ENCODE measurements at regions not wholly inside any gene's neighbourhood (a gene's known extent, or its start where the extent isn't known, plus 50 kb on each side); places are given as distances from the start of the nearest gene placed in this dataset.
A peak's percentile ranks its signal among the peaks of the same experiment; 100 is the strongest.
"Not testable (repeated sequence)": the region's sequence is repeated elsewhere in the genome, so short reads cannot be mapped to it uniquely, and the experiment has no call there.

DNA sequence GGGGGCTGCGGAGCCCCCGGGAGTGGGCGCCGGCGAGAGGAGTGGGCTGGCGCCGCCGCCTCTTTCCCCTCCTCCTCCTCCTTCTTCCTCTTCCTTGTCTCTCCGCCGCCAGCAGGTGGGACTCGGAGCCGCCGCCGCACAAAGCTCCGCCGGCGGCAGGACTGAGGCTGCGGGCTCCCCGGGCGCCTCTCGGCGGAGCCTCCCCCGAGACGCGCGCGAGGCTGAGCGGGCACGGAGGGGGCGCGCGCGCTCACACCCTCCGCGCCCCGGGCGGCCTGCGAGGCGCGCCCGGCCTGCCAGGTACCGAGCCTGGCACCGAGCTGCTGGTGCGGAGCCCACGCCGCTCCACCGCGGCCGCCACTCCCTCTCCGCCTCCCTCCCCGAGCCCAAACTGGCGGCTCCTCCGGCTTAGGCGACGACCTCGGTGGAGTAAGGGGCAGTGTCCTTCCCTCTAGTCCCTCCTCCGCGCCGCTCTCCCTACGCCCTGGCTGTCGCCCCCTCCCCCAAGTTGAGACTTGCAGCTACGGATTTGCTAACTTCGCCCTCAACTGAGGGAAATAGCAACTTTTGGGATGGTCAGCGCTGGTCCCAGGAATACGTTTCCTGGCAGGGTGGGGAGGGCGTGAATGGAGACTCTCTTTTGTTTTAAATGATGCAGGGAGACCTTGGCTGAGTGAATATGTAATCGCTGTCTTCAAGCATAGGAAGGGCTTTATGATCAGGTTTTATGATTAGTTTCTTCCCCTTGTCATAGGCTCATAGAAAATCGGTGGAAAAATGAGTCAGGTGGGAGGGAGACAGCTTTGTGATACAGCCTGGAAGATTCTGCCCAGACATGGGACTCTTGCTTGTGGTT, 199.5 kb upstream of the CAND1 start:
- 3% methylated on average over 44 of the region's 68 CpGs; no CpG with 5 or more reads in 1 of the 2 donors for WGBS, 2 donors (ENCODE audit: low coverage in 1 of 2)
- Histone ChIP-seq H3K4me1 (peaks cover 0 to 23% (median 3%) of the 10 kb centered on the region in 4 donors), H3K36me3 (no peaks in the 10 kb centered on the region), H3K27me3 (peaks cover 25% of the 10 kb centered on the region), H3K4me3 (peak overlapping the region; percentile 57 to 92 (median 84)), H3K27ac (peak overlapping the region; percentile 86 to 92 (median 89)), H3K9me3 (no peaks in the 10 kb centered on the region)
- intact Hi-C loops (cut with DNase I; ENCODE audit: low total_unique reads) = no loop called here
- TF ChIP-seq EP300 (IDR thresholded peaks at IDR 0.05; ENCODE audit: low read depth) (no peak), POLR2AphosphoS5 (IDR thresholded peaks at IDR 0.05) (no peak), POLR2A (IDR thresholded peaks at IDR 0.05) (no peak)
- TF ChIP-seq, protein P1, sequence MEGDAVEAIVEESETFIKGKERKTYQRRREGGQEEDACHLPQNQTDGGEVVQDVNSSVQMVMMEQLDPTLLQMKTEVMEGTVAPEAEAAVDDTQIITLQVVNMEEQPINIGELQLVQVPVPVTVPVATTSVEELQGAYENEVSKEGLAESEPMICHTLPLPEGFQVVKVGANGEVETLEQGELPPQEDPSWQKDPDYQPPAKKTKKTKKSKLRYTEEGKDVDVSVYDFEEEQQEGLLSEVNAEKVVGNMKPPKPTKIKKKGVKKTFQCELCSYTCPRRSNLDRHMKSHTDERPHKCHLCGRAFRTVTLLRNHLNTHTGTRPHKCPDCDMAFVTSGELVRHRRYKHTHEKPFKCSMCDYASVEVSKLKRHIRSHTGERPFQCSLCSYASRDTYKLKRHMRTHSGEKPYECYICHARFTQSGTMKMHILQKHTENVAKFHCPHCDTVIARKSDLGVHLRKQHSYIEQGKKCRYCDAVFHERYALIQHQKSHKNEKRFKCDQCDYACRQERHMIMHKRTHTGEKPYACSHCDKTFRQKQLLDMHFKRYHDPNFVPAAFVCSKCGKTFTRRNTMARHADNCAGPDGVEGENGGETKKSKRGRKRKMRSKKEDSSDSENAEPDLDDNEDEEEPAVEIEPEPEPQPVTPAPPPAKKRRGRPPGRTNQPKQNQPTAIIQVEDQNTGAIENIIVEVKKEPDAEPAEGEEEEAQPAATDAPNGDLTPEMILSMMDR (IDR thresholded peaks at IDR 0.05) = no peak
- peak; percentile 35 for DNase-seq
- in situ Hi-C loops (cut with MboI; ENCODE audit: low pct_ligation_motif_present in 1 of 4, low pct_unique_long_range_greater_than_20kb in 1 of 4, low sequenced_read_pairs in 3 of 4) = no loop called here

GRCh38 chr12:67070307-67070600, 198.9 kb upstream of the CAND1 start:
- no peak for DNase-seq
- no peaks in the 10 kb centered on the region for H3K9me3 ChIP-seq
- WGBS, 2 donors (ENCODE audit: low coverage in 1 of 2) = 29 to 64% methylated on average over 1 to 6 of the region's 6 CpGs
- no peak overlapping the region for H3K27ac ChIP-seq
- TF ChIP-seq POLR2A (IDR thresholded peaks at IDR 0.05) (no peak), EP300 (IDR thresholded peaks at IDR 0.05; ENCODE audit: low read depth) (no peak), POLR2AphosphoS5 (IDR thresholded peaks at IDR 0.05) (no peak)
- TF ChIP-seq, protein P1 (IDR thresholded peaks at IDR 0.05) = no peak
- intact Hi-C loops (cut with DNase I; ENCODE audit: low total_unique reads) = no loop called here
- H3K36me3 ChIP-seq = no peaks in the 10 kb centered on the region
- peak overlapping the region in 1 of 4 donors; percentile 92 for H3K4me3 ChIP-seq
- in situ Hi-C loops (cut with MboI; ENCODE audit: low pct_ligation_motif_present in 1 of 4, low pct_unique_long_range_greater_than_20kb in 1 of 4, low sequenced_read_pairs in 3 of 4) = no loop called here
- peaks cover 0 to 23% (median 3%) of the 10 kb centered on the region in 4 donors for H3K4me1 ChIP-seq
- peaks cover 25% of the 10 kb centered on the region for H3K27me3 ChIP-seq

GRCh38 chr12:67070604-67071003, 198.6 kb upstream of the CAND1 start:
- intact Hi-C loops (cut with DNase I; ENCODE audit: low total_unique reads) (no loop called here), in situ Hi-C loops (cut with MboI; ENCODE audit: low pct_ligation_motif_present in 1 of 4, low pct_unique_long_range_greater_than_20kb in 1 of 4, low sequenced_read_pairs in 3 of 4) (no loop called here)
- Histone ChIP-seq H3K9me3 (no peaks in the 10 kb centered on the region), H3K4me3 (no peak overlapping the region), H3K27me3 (peaks cover 25% of the 10 kb centered on the region), H3K4me1 (peaks cover 0 to 23% (median 3%) of the 10 kb centered on the region in 4 donors), H3K36me3 (no peaks in the 10 kb centered on the region), H3K27ac (no peak overlapping the region)
- TF ChIP-seq POLR2A (IDR thresholded peaks at IDR 0.05) (no peak), POLR2AphosphoS5 (IDR thresholded peaks at IDR 0.05) (no peak), EP300 (IDR thresholded peaks at IDR 0.05; ENCODE audit: low read depth) (no peak)
- TF ChIP-seq, protein P1 (IDR thresholded peaks at IDR 0.05) = no peak
- 88 to 90% methylated on average over 4 of the region's 4 CpGs for WGBS, 2 donors (ENCODE audit: low coverage in 1 of 2)
- DNase-seq = no peak

- in situ Hi-C loops (cut with MboI; ENCODE audit: low pct_ligation_motif_present in 1 of 4, low pct_unique_long_range_greater_than_20kb in 1 of 4, low sequenced_read_pairs in 3 of 4); H3K27ac ChIP-seq; H3K4me3 ChIP-seq; H3K9me3 ChIP-seq; H3K36me3 ChIP-seq; intact Hi-C loops (cut with DNase I; ENCODE audit: low total_unique reads); DNase-seq: not testable (repeated sequence)
- Histone ChIP-seq H3K27me3 (peaks cover 20% of the 10 kb centered on the region), H3K4me1 (peaks cover 0 to 23% (median 3%) of the 10 kb centered on the region in 4 donors)
- WGBS, 2 donors (ENCODE audit: low coverage in 1 of 2) = 90% methylated on average over 4 of the region's 4 CpGs; no CpG with 5 or more reads in 1 of the 2 donors
Measured at GRCh38 chr12:67072281-67072680, 196.9 kb upstream of the CAND1 start.

Measured in transverse colon (tissue), 4 donors.